Liver (tissue), 3 donors: ENCODE measurements at regions not wholly inside any gene's neighbourhood (a gene's known extent, or its start where the extent isn't known, plus 50 kb on each side); places are given as distances from the start of the nearest gene placed in this dataset.

Experiments used
- ATF3 ChIP-seq: IDR thresholded peaks from 2 replicates; pipeline ENCODE4 v1.6.1; 2016; ENCODE audit warnings: antibody characterized with exemption
- CTCF ChIP-seq: fragments of 150-350 bp; IDR thresholded peaks from 2 replicates; pipeline ENCODE4 v1.5.1; 2017; ENCODE audit warnings: improper control_type of control experiment, low read depth, low read length; ENCODE audit not compliant: missing input control
- FOXA2 ChIP-seq: IDR thresholded peaks from 2 replicates; pipeline ENCODE4 v1.6.1; 2016; ENCODE audit warnings: antibody characterized with exemption
- GABPA ChIP-seq, 2 donors: IDR thresholded peaks in 1 of 2; conservative IDR thresholded peaks in 1 of 2; 2 replicates each; pipeline ENCODE4 v1.6.1; 2016; ENCODE audit warnings: antibody characterized with exemption in 2 of 2, mild to moderate bottlenecking in 1 of 2, moderate library complexity in 1 of 2
- HNF4A ChIP-seq, 2 donors: conservative IDR thresholded peaks; 2 replicates each; pipeline ENCODE4 v1.6.1; 2016; ENCODE audit warnings: antibody characterized with exemption in 2 of 2, mild to moderate bottlenecking in 2 of 2
- JUND ChIP-seq, 2 donors: IDR thresholded peaks; 2 replicates each; pipeline ENCODE4 v1.6.1; 2016; ENCODE audit warnings: antibody characterized with exemption in 2 of 2
- MAX ChIP-seq: IDR thresholded peaks from 2 replicates; pipeline ENCODE4 v1.6.1; 2016; ENCODE audit warnings: antibody characterized with exemption
- RAD21 ChIP-seq, 2 donors: IDR thresholded peaks; 2 replicates each; pipeline ENCODE4 v1.6.1; 2016; ENCODE audit warnings: antibody characterized with exemption in 2 of 2, mild to moderate bottlenecking in 2 of 2
- REST ChIP-seq: IDR thresholded peaks from 2 replicates; pipeline ENCODE4 v1.6.1; 2016; ENCODE audit warnings: antibody characterized with exemption, mild to moderate bottlenecking
- RXRA ChIP-seq, 2 donors: IDR thresholded peaks; 2 replicates each; pipeline ENCODE4 v1.6.1; 2017 to 2018; ENCODE audit warnings: antibody characterized with exemption in 2 of 2, mild to moderate bottlenecking in 1 of 2
- SP1 ChIP-seq: IDR thresholded peaks from 2 replicates; pipeline ENCODE4 v1.6.1; 2018; ENCODE audit warnings: antibody characterized with exemption, mild to moderate bottlenecking
- YY1 ChIP-seq: IDR thresholded peaks from 2 replicates; pipeline ENCODE4 v1.6.1; 2016; ENCODE audit warnings: antibody characterized with exemption, mild to moderate bottlenecking
- ZBTB33 ChIP-seq: IDR thresholded peaks from 2 replicates; pipeline ENCODE4 v1.6.1; 2016; ENCODE audit warnings: antibody characterized with exemption
- donor health status: healthy.
- donor health status: healthy.

GRCh38 chr13:104057861-104058260, 991.6 kb upstream of the SLC10A2 start:
- TF ChIP-seq MAX (no peak), CTCF (no peak), GABPA (IDR thresholded peaks at IDR 0.05 in 1 of 2, conservative IDR thresholded peaks at IDR 0.05 in 1 of 2) (no peak), ZBTB33 (no peak), JUND (IDR thresholded peaks at IDR 0.05) (no peak), REST (no peak), SP1 (no peak), RXRA (IDR thresholded peaks at IDR 0.05) (no peak), RAD21 (IDR thresholded peaks at IDR 0.05) (no peak), ATF3 (no peak), YY1 (no peak), FOXA2 (no peak), HNF4A (conservative IDR thresholded peaks at IDR 0.05) (no peak)
